ENCODE measurements at regions not wholly inside any gene's neighbourhood (a gene's known extent, or its start where the extent isn't known, plus 50 kb on each side); places are given as distances from the start of the nearest gene placed in this dataset.

DNA sequence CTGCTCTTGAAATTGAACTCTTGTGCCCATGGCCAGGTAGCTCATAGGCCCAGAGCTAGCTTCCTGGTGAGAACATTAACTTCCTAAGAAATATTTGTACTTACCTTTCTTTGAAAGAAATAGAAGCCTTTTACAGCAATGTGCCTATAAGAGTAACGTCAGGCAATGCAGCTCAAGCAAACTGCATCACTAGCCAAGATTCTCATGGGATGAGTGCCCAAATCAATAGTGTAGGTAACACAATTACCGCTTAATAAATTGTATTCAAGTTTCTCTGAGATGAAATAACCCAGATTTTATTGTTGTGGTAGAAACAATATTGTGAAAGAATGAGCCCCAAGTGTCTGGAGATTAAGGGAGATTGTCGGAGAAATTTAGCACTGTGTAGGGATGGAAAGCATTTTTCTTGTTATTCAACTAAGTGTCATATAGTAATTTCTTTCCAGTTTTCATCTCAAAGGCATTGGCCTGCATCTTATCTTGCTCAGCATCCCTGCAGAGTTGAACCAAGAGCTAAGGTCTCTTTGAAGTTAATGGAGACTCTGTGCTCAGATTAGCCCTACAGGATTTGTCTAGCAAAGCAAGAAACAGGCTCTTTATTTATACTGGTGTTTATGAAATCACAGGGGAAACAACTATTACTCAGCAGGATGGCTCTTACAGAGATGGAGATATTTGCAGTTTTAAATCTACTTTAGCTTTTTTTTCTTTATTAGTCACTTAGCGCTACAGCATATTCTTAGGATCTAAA is 321.0 kb upstream of the PDGFD start:
- DNase-seq (ENCODE audit: low read depth, low spot score), result no peak
- ChIA-PET POLR2A (no interaction called here), CTCF (no interaction called here)
- TF ChIP-seq, protein P1, sequence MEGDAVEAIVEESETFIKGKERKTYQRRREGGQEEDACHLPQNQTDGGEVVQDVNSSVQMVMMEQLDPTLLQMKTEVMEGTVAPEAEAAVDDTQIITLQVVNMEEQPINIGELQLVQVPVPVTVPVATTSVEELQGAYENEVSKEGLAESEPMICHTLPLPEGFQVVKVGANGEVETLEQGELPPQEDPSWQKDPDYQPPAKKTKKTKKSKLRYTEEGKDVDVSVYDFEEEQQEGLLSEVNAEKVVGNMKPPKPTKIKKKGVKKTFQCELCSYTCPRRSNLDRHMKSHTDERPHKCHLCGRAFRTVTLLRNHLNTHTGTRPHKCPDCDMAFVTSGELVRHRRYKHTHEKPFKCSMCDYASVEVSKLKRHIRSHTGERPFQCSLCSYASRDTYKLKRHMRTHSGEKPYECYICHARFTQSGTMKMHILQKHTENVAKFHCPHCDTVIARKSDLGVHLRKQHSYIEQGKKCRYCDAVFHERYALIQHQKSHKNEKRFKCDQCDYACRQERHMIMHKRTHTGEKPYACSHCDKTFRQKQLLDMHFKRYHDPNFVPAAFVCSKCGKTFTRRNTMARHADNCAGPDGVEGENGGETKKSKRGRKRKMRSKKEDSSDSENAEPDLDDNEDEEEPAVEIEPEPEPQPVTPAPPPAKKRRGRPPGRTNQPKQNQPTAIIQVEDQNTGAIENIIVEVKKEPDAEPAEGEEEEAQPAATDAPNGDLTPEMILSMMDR (IDR thresholded peaks at IDR 0.05; ENCODE audit: insufficient read depth, low read length, missing control alignments), result no peak
- H3K4me3 ChIP-seq (ENCODE audit: low read depth, low read length), result no peak overlapping the region

DNA sequence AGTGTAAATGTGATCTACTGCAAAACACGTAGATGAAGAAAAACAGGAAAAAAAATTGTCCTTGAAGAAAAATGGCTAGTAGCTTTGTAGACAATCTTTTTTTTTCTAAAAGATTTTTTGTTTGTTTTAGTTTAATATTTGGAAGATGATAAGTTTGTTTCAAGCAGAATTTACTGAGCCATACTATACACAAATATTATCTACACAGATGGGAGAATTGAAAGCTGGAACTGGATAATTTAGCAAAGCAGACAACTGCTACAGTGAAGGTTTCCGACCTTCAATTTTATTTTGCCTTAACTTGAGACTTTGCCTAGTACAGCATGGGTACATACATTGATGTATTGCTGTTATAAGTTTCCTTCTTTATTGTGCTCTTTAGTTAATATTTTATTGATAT is 313.0 kb upstream of the PDGFD start:
- ChIA-PET POLR2A (no interaction called here), CTCF (no interaction called here)
- TF ChIP-seq, protein P1 (IDR thresholded peaks at IDR 0.05; ENCODE audit: insufficient read depth, low read length, missing control alignments), result no peak
- DNase-seq (ENCODE audit: low read depth, low spot score), result no peak
- no peak overlapping the region for H3K4me3 ChIP-seq (ENCODE audit: low read depth, low read length)

DNA sequence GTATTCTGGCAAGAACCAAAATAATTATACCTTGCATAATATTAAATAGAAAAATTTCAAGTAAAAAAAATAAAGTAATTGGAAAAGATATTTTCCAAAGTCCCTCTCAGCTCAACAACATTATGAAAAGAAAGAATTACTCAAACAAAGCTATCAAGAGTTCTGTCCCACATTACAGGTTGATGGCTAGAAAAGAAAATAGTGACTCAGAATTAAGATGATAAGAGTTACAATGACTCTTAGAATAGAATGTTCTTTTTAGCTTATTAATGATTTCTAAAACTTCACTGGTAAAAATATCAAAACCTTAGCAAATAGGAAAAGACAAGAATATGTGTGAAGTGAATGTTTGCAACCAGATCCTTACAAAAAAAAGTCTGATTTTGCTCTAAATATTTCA is 312.5 kb upstream of the PDGFD start:
- ChIA-PET CTCF (no interaction called here), POLR2A (no interaction called here)
- TF ChIP-seq, protein P1 (IDR thresholded peaks at IDR 0.05; ENCODE audit: insufficient read depth, low read length, missing control alignments), result no peak
- no peak overlapping the region for H3K4me3 ChIP-seq (ENCODE audit: low read depth, low read length)
- no peak for DNase-seq (ENCODE audit: low read depth, low spot score)

DNA sequence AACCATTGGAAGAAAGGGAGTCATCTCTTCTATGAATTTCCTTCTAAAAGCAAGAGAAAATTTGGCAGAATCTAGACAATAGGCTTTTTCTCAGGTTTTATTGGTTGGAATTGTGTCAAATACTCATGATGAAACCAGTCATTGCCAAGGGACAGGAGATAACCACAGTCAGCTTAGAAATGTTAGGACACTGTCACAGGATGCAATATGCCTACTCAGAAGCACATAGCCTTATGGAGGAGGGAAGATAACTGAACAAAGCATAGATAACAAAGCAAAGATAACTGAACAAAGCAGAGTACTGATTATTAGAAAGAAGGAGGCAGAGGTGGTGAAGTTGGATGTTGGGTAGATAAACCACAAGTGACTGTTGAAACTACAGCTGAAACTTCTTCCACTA is 303.5 kb upstream of the PDGFD start:
- TF ChIP-seq, protein P1 (IDR thresholded peaks at IDR 0.05; ENCODE audit: insufficient read depth, low read length, missing control alignments), result no peak
- H3K4me3 ChIP-seq (ENCODE audit: low read depth, low read length), result no peak overlapping the region
- CTCF ChIA-PET, result no interaction called here
- POLR2A ChIA-PET, result no interaction called here
- DNase-seq (ENCODE audit: low read depth, low spot score), result no peak

DNA sequence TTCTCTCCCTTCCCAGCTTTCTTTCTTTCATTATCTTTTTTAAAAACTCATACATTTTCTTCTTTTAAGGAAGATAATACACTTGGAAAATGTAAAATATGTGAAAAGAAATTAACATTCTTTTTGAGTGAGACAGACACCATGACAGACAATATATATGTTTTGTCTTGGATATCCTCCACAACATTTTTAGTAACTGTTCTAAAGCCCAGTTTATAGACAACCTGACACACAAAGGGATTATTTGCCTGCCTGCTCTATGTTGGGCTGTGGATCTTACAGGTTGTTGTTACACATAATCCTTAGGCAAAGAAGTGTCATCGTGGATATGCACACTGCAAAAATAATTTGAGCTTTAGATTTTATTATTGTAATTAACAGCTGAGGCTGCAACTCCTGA is 301.4 kb upstream of the PDGFD start:
- POLR2A ChIA-PET, result no interaction called here
- no peak overlapping the region for H3K4me3 ChIP-seq (ENCODE audit: low read depth, low read length)
- TF ChIP-seq, protein P1 (IDR thresholded peaks at IDR 0.05; ENCODE audit: insufficient read depth, low read length, missing control alignments), result no peak
- DNase-seq (ENCODE audit: low read depth, low spot score), result no peak
- CTCF ChIA-PET, result no interaction called here

DNA sequence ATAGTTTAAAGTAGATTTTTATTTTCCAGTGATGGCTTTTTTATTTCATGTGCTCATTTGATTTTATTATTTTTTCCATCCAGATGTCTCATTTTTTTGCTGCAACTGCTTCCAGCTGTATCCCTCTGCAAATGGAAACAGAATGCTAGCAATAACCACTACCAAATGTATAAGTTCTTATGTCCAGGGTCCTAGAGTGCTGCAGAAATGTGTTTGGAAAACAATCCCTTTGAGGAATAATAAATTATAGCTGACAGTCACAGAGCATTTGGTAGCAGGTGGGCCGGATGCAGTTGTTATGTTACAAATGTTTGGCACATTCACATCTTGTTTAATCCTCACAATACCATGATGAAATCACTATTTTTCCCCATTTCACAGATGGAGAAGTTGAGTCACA is 300.7 kb upstream of the PDGFD start:
- ChIA-PET CTCF (no interaction called here), POLR2A (no interaction called here)
- H3K4me3 ChIP-seq (ENCODE audit: low read depth, low read length), result no peak overlapping the region
- TF ChIP-seq, protein P1 (IDR thresholded peaks at IDR 0.05; ENCODE audit: insufficient read depth, low read length, missing control alignments), result no peak
- DNase-seq (ENCODE audit: low read depth, low spot score), result no peak

All from AG04449 (cell line).